ENCODE measurements at regions not wholly inside any gene's neighbourhood (a gene's known extent, or its start where the extent isn't known, plus 50 kb on each side); places are given as distances from the start of the nearest gene placed in this dataset.
"Not testable (repeated sequence)": the region's sequence is repeated elsewhere in the genome, so short reads cannot be mapped to it uniquely, and the experiment has no call there.

- Mint-ChIP-seq H3K4me1 (peaks cover 0 to 2% of the 10 kb centered on the region in 2 donors), H3K27ac (no peak overlapping the region), H3K4me3 (no peak overlapping the region), H3K9me3 (peaks cover 3 to 5% of the 10 kb centered on the region in 2 donors), H3K27me3 (peaks cover 23 to 38% of the 10 kb centered on the region in 2 donors), H3K36me3 (no peaks in the 10 kb centered on the region)
- DNase-seq (no peak), ATAC-seq (replicated peaks) (no peak)
Measured at GRCh38 chr12:13343375-13343774, 146.8 kb downstream of the EMP1 start.

- ATAC-seq (replicated peaks): no peak
- Mint-ChIP-seq H3K27me3 (peaks cover 20 to 34% of the 10 kb centered on the region in 2 donors), H3K9me3 (peaks cover 3 to 5% of the 10 kb centered on the region in 2 donors), H3K4me1 (peaks cover 0 to 2% of the 10 kb centered on the region in 2 donors), H3K36me3 (no peaks in the 10 kb centered on the region), H3K4me3 (no peak overlapping the region), H3K27ac (no peak overlapping the region)
- no peak for DNase-seq
Measured at GRCh38 chr12:13342971-13343370, 146.4 kb downstream of the EMP1 start.

- DNase-seq (no peak), ATAC-seq (replicated peaks) (no peak)
- H3K9me3 Mint-ChIP-seq: peaks cover 3 to 5% of the 10 kb centered on the region in 2 donors
- H3K4me3 Mint-ChIP-seq: no peak overlapping the region
- H3K4me1 Mint-ChIP-seq: no peaks in the 10 kb centered on the region
- H3K27ac Mint-ChIP-seq: no peak overlapping the region
- H3K36me3 Mint-ChIP-seq: no peaks in the 10 kb centered on the region
- H3K27me3 Mint-ChIP-seq: peaks cover 18 to 39% of the 10 kb centered on the region in 2 donors
Measured at GRCh38 chr12:13340149-13340548, 143.6 kb downstream of the EMP1 start.

- no peak for DNase-seq
- Mint-ChIP-seq H3K4me1 (no peaks in the 10 kb centered on the region), H3K9me3 (peaks cover 3 to 5% of the 10 kb centered on the region in 2 donors), H3K36me3 (no peaks in the 10 kb centered on the region), H3K27ac (no peak overlapping the region), H3K27me3 (peaks cover 21 to 41% of the 10 kb centered on the region in 2 donors), H3K4me3 (no peak overlapping the region)
- ATAC-seq (replicated peaks): no peak
Measured at GRCh38 chr12:13339538-13339937, 143.0 kb downstream of the EMP1 start.

- H3K27me3 Mint-ChIP-seq: peaks cover 21 to 41% of the 10 kb centered on the region in 2 donors
- no peak for DNase-seq
- H3K36me3 Mint-ChIP-seq: no peaks in the 10 kb centered on the region
- no peak for ATAC-seq (replicated peaks)
- H3K4me1 Mint-ChIP-seq: no peaks in the 10 kb centered on the region
- no peak overlapping the region for H3K4me3 Mint-ChIP-seq
- H3K9me3 Mint-ChIP-seq: peaks cover 3 to 5% of the 10 kb centered on the region in 2 donors
- no peak overlapping the region for H3K27ac Mint-ChIP-seq
Measured at GRCh38 chr12:13339091-13339490, 142.6 kb downstream of the EMP1 start.

- Mint-ChIP-seq H3K9me3 (peaks cover 3 to 5% of the 10 kb centered on the region in 2 donors), H3K27ac (no peak overlapping the region), H3K4me1 (no peaks in the 10 kb centered on the region), H3K36me3 (no peaks in the 10 kb centered on the region), H3K4me3 (no peak overlapping the region), H3K27me3 (peaks cover 15 to 36% of the 10 kb centered on the region in 2 donors)
- ATAC-seq (replicated peaks) (no peak), DNase-seq (no peak)
Measured at GRCh38 chr12:13337791-13338190, 141.3 kb downstream of the EMP1 start.

- Mint-ChIP-seq H3K27ac (no peak overlapping the region), H3K27me3 (peaks cover 10 to 29% of the 10 kb centered on the region in 2 donors), H3K4me1 (no peaks in the 10 kb centered on the region), H3K4me3 (no peak overlapping the region), H3K36me3 (no peaks in the 10 kb centered on the region), H3K9me3 (peaks cover 0 to 6% of the 10 kb centered on the region in 2 donors)
- DNase-seq: no peak
- no peak for ATAC-seq (replicated peaks)
Measured at GRCh38 chr12:13336216-13336615, 139.7 kb downstream of the EMP1 start.

- DNase-seq (no peak), ATAC-seq (replicated peaks) (no peak)
- Mint-ChIP-seq H3K4me3 (no peak overlapping the region), H3K4me1 (peaks cover 0 to 6% of the 10 kb centered on the region in 2 donors), H3K27ac (no peak overlapping the region), H3K27me3 (peaks cover 14 to 24% of the 10 kb centered on the region in 2 donors), H3K9me3 (peaks cover 0 to 4% of the 10 kb centered on the region in 2 donors), H3K36me3 (no peaks in the 10 kb centered on the region)
Measured at GRCh38 chr12:13328535-13328934, 132.0 kb downstream of the EMP1 start.

GRCh38 chr12:13326076-13326475 is 129.6 kb downstream of the EMP1 start:
- ATAC-seq (replicated peaks) (no peak), DNase-seq (no peak)
- H3K36me3 Mint-ChIP-seq: no peaks in the 10 kb centered on the region
- H3K4me3 Mint-ChIP-seq: no peak overlapping the region
- no peaks in the 10 kb centered on the region for H3K9me3 Mint-ChIP-seq
- peaks cover 14 to 23% of the 10 kb centered on the region in 2 donors for H3K27me3 Mint-ChIP-seq
- no peak overlapping the region for H3K27ac Mint-ChIP-seq
- H3K4me1 Mint-ChIP-seq: peaks cover 0 to 6% of the 10 kb centered on the region in 2 donors

- not testable (repeated sequence) for H3K27ac Mint-ChIP-seq; H3K9me3 Mint-ChIP-seq; H3K4me3 Mint-ChIP-seq; H3K4me1 Mint-ChIP-seq; H3K36me3 Mint-ChIP-seq; ATAC-seq (replicated peaks); DNase-seq
- H3K27me3 Mint-ChIP-seq: peaks cover 14 to 16% of the 10 kb centered on the region in 2 donors
Measured at GRCh38 chr12:13325037-13325436, 128.5 kb downstream of the EMP1 start.

GRCh38 chr12:13318231-13319015 is 121.9 kb downstream of the EMP1 start:
- no peak for DNase-seq
- Mint-ChIP-seq H3K36me3 (no peaks in the 10 kb centered on the region), H3K27me3 (peaks cover 0 to 10% of the 10 kb centered on the region in 2 donors), H3K4me3 (no peak overlapping the region), H3K4me1 (no peaks in the 10 kb centered on the region), H3K9me3 (peaks cover 0 to 1% of the 10 kb centered on the region in 2 donors), H3K27ac (no peak overlapping the region)
- ATAC-seq (replicated peaks): no peak

- Mint-ChIP-seq H3K36me3 (no peaks in the 10 kb centered on the region), H3K9me3 (peaks cover 0 to 1% of the 10 kb centered on the region in 2 donors), H3K27me3 (peaks cover 0 to 6% of the 10 kb centered on the region in 2 donors), H3K4me1 (no peaks in the 10 kb centered on the region), H3K4me3 (no peak overlapping the region), H3K27ac (no peak overlapping the region)
- ATAC-seq (replicated peaks) (no peak), DNase-seq (no peak)
Measured at GRCh38 chr12:13316587-13317246, 120.2 kb downstream of the EMP1 start.

- Mint-ChIP-seq H3K4me3 (no peak overlapping the region), H3K27ac (no peak overlapping the region), H3K27me3 (no peaks in the 10 kb centered on the region), H3K4me1 (no peaks in the 10 kb centered on the region), H3K36me3 (no peaks in the 10 kb centered on the region), H3K9me3 (peaks cover 0 to 1% of the 10 kb centered on the region in 2 donors)
- ATAC-seq (replicated peaks) (no peak), DNase-seq (no peak)
Measured at GRCh38 chr12:13313886-13314285, 117.4 kb downstream of the EMP1 start.

GRCh38 chr12:13311551-13311950 is 115.0 kb downstream of the EMP1 start:
- H3K36me3 Mint-ChIP-seq: no peaks in the 10 kb centered on the region
- ATAC-seq (replicated peaks) (no peak), DNase-seq (no peak)
- peaks cover 0 to 5% of the 10 kb centered on the region in 2 donors for H3K27me3 Mint-ChIP-seq
- no peak overlapping the region for H3K27ac Mint-ChIP-seq
- H3K4me3 Mint-ChIP-seq: no peak overlapping the region
- H3K9me3 Mint-ChIP-seq: no peaks in the 10 kb centered on the region
- peaks cover 4 to 9% of the 10 kb centered on the region in 2 donors for H3K4me1 Mint-ChIP-seq
